ENCODE measurements at regions not wholly inside any gene's neighbourhood (a gene's known extent, or its start where the extent isn't known, plus 50 kb on each side); places are given as distances from the start of the nearest gene placed in this dataset.

- no peak for DNase-seq (ENCODE audit: low spot score)
Observed at GRCh38 chr15:96089405-96090058, 241.0 kb upstream of the NR2F2 start.

- no peak for DNase-seq (ENCODE audit: low spot score)
Observed at GRCh38 chr15:96092186-96092585, 238.3 kb upstream of the NR2F2 start.

GRCh38 chr15:96093063-96093462 lies 237.4 kb upstream of the NR2F2 start:
- no peak for DNase-seq (ENCODE audit: low spot score)

- DNase-seq (ENCODE audit: low spot score): no peak
Observed at GRCh38 chr15:96097661-96098060, 232.8 kb upstream of the NR2F2 start.

GRCh38 chr15:96102631-96103030 lies 227.9 kb upstream of the NR2F2 start:
- DNase-seq (ENCODE audit: low spot score): no peak

DNA sequence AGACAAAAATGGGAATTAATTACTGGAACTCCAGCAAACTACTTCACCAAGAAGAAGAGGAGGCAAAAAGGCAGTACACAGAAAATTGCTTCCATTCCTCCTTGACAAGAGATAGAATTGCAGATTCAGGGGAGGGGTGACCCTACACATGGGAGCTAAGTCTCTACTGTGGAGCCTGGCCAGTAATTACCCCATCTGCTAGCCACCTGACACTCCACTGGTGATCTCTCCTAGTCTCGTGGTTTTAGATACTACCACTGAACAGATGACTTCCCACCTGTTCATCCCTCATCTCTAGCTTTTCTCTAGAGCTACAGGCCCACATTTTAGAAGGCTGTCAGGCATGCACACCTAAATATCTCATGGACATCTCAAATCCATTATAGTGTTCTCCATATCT lies 224.3 kb upstream of the NR2F2 start:
- DNase-seq (ENCODE audit: low spot score): no peak

DNA sequence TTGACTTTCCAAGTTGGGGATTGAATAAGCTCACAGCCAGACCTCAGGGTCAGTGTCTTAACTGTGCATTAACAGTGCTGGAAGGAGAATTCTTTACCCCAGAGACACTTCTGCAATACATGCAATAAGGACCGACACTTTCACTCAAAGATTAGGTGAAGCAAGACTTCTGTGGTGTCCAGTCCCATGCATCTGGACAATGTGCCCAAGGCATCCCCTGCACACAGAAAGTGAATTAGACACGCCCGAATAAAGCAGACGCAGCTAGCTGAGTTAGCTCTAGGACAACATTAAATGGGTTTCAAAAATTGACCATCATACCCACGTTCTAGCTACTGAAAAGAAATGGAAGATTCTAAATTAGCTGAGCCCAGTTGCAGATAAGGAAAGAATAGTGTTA lies 223.9 kb upstream of the NR2F2 start:
- DNase-seq (ENCODE audit: low spot score): no peak

- DNase-seq (ENCODE audit: low spot score): no peak
Observed at GRCh38 chr15:96107916-96108315, 222.6 kb upstream of the NR2F2 start.

DNA sequence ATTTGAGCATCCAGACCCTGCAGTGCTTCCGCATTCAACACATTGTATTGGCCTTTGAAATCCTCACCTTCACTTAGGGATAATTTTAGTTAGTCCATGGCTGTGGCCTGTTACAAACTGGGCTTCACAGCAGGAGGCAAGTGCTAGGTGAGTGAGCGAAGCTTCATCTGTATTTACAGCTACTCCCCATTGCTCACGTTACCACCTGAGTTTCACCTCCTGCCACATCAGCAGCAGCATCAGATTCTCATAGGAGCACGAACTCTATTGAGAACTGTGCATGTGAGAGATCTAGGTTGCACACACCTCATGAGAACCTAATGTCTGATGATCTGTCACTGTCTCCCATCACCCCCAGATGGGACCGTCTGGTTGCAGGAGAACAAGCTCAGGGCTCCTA lies 222.1 kb upstream of the NR2F2 start:
- DNase-seq (ENCODE audit: low spot score): no peak

DNA sequence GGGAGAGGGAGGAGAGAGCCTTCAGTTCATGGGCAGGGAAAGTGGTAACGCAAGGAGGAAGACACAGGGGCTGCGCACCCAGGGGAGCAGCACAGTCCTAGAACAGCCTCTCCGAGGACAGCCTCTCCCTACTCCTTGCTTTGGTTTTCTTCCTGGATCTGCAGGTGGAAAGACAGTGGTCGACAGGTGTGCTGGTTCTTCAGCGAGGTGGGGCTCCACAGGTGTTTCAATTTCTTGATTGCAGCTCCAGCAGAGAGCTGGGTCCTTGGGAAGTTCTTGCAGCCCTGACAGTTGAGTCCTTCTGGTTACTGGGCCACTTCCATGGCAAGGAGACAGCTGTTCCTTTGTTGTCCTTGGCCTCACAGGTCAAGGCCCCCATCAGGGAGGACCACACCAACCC lies 220.7 kb upstream of the NR2F2 start:
- DNase-seq (ENCODE audit: low spot score): no peak

GRCh38 chr15:96112018-96112417 lies 218.5 kb upstream of the NR2F2 start:
- no peak for DNase-seq (ENCODE audit: low spot score)

DNA sequence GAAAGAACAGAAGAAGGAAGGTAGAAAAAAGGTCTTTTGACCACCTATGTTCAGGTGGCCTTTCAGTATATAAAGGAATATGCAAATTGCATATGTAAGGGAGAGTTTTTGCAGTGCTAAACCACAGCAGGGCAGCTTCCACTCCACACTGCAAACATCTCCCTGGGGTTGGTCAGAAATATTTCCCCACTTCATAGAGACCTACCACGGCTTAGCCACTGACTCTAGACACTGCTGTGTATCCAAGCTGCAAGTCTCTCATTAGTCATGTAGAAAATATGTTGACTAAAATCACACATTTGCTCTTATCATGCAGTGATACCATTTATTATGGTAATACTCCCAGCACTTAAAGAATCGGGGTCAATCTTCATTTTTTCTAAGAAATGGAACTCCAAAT lies 214.9 kb upstream of the NR2F2 start:
- DNase-seq (ENCODE audit: low spot score): no peak

DNA sequence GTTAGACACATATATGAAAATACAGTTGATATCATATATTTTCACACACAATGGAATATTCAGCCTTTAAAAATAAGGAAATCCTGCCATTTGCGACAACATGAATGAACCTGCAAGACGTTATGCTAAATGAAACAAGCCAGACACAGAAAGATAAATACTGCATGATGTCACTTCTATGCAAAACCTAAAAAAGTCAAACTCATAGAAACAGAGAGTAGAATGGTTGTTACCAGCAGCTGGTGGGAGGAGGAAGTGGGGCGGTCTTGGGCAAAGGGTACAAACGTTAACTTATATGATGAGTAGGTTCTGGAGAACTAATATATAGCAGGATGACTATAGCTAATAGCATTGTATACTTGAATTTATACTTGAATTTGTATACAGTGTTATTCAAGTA lies 213.2 kb upstream of the NR2F2 start:
- DNase-seq (ENCODE audit: low spot score): no peak

DNA sequence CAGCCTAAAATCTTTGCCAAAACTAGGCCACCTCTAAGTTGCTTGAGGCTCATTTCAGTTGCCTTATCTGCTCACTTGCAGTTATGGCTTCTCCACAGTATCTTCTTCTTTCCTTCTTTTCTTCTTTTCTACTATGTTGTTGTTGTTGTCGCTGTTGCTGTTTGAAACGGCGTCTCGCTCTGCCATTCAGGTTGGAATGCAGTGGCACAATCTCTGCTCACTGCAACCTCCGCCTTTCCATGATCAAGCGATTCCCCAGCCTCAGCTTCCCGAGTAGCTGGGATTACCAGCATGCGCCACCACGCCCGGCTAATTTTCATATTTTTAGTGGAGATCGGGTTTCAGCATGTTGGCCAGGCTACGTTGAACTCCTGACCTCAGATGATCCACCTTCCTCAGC lies 210.8 kb upstream of the NR2F2 start:
- DNase-seq (ENCODE audit: low spot score): peak; percentile 44

DNA sequence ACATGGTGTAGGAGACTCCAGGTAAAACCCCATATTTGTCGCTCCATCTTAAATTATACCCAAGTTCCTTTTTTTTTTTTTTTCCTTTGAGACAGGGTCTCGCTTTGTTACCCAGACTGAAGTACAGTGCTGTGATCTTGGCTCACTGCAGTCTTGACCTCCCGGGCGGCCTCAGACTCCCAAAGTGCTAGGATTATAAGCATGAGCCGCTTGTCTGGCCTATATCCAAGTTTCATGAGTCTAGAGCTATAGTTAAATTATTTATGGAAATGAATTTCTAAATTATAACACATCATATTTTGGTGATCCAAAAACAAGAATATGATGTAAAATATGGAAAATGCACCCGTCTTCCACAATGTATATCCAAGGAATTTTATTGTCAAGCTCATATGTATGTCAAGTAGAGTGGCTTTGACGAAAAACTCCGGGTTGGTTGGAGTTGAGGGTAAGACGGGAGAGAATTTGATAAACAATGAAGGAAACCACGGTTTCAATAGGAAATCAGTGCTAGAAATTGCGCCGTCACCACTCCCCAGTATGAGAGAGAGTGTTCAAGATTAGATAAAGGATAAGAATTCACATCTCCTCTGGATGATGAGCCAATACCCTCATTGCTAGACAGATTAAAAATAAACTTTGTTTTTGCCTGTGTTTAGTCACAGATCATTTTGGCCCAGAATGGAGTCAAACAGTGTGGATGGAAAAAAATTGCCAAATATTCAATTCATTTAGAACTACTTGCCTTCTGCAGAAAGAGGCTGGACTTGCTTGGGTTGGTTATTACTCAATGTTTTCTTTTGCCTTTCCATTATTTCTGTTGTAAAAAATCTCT lies 209.2 kb upstream of the NR2F2 start:
- no peak for DNase-seq (ENCODE audit: low spot score)

GRCh38 chr15:96122077-96123027 lies 208.1 kb upstream of the NR2F2 start:
- no peak for DNase-seq (ENCODE audit: low spot score)

DNA sequence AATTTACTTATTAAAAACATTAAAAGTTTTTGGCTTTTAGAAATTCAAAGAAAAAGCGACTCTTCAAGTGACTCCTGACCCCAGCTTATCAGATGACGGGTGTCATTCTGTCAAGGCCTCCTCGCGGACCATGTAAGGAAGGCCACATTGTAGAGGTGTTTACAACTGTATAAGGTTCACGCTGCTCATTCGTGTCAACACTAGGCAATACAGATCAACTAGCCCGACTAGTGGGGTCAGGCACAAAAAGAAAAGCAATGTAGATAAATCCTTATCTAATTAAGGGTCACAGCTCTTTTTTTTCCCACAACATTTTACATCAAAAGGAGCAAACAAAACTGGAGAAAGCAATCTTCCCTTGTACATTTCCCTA lies 207.5 kb upstream of the NR2F2 start:
- DNase-seq (ENCODE audit: low spot score): no peak

- DNase-seq (ENCODE audit: low spot score): no peak
Observed at GRCh38 chr15:96123630-96124187, 206.8 kb upstream of the NR2F2 start.

DNA sequence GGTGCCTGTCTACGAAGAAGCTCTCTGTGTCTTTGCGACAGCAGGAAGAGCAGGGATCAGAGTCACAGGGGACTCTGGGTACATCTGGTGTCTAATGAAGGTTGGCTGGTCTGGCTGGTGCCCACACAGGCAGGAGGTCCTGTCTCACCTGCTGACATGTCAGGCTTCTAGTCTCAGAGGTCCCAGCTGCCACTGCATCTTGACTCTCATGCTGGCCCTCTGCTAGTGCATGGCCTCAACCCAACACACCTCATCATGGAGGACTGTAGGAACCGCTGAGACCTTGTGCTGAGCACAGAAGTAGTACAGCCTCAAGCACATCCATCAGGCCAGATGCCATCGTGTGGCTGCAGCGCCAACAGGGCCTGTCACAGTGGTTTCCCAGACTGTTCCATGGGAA lies 206.1 kb upstream of the NR2F2 start:
- DNase-seq (ENCODE audit: low spot score): no peak

DNA sequence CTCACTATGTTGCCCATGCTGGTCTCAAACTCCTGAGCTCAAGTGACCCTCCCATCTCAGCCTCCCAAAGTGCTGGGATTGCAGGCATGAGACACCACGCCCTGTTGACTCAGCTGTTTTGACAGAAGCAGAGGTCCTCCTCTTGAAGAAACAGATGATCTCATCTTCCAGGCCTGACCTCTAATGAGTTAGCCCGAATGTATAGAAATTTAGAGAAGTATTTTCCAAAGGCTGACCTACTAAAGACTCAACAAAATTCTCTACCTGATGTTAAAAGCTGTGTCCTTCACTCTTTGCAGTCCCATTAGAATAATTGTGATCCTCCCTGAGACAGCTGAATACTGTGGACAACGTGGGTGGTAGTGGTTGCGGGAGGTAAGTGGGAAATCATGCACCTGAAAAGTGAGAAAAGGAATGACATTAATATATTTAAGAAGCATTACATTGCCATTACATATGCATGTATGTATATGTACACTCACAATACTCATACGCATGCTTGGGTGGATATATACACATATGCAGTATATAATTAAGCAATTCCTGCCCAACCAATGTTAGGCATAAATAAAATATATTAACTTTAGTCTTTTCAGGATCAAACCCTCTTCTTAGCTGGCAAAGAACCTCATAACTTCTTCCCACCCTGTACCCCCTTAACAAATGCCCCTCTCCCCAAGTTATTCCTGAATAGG lies 204.6 kb upstream of the NR2F2 start:
- DNase-seq (ENCODE audit: low spot score): no peak

GRCh38 chr15:96126859-96127258 lies 203.6 kb upstream of the NR2F2 start:
- no peak for DNase-seq (ENCODE audit: low spot score)

GRCh38 chr15:96130734-96131133 lies 199.8 kb upstream of the NR2F2 start:
- no peak for DNase-seq (ENCODE audit: low spot score)
